ENCODE measurements at regions not wholly inside any gene's neighbourhood (a gene's known extent, or its start where the extent isn't known, plus 50 kb on each side); places are given as distances from the start of the nearest gene placed in this dataset.

- no peak for FAIRE-seq
- BruUV-seq (replicated peaks): no TSS peak
- DNase-seq (ENCODE audit: low read depth, low spot score): no peak
Observed at GRCh38 chr12:13570005-13570694, 373.6 kb downstream of the EMP1 start.

GRCh38 chr12:13566292-13566691 lies 369.8 kb downstream of the EMP1 start:
- Histone ChIP-seq H3K9ac (ENCODE audit: control insufficient read depth, insufficient read depth, low read length) (no peak overlapping the region), H3K36me3 (ENCODE audit: control insufficient read depth in 2 of 2, insufficient read depth in 2 of 2, low read length in 1 of 2) (no peaks in the 10 kb centered on the region), H3K4me2 (ENCODE audit: control insufficient read depth, insufficient read depth) (no peak overlapping the region), H3K27ac (ENCODE audit: control insufficient read depth, insufficient read depth) (no peak overlapping the region), H3K4me3 (no peak overlapping the region), H3K27me3 (replicated peaks in 1 of 2; ENCODE audit: control insufficient read depth in 2 of 2, insufficient read depth in 2 of 2, low read length in 1 of 2) (peaks cover 0 to 2% of the 10 kb centered on the region in 2 experiments; a peak in 2 of 4 replicates), H3K9me3 (replicated peaks; ENCODE audit: control insufficient read depth, insufficient read depth, low read length) (no peaks in the 10 kb centered on the region; the same call in 2 of the 3 replicates), H3K79me2 (ENCODE audit: control insufficient read depth, insufficient read depth, low read length) (no peaks in the 10 kb centered on the region), H3K4me1 (ENCODE audit: control insufficient read depth, insufficient read depth, low read length) (no peaks in the 10 kb centered on the region), H2AFZ (ENCODE audit: control insufficient read depth, low read depth, low read length) (no peak overlapping the region), H4K20me1 (ENCODE audit: control insufficient read depth, insufficient read depth) (no peaks in the 10 kb centered on the region)
- POLR2A ChIA-PET: interaction anchor here (0.6 kb wide), 1 partner anchor 77 kb away, joined by 5 read pairs; no protein-coding TSS in a partner anchor
- no peak for FAIRE-seq
- DNase-seq (ENCODE audit: low read depth, low spot score): no peak
- no TSS peak for BruUV-seq (replicated peaks)
- CTCF ChIA-PET: interaction anchor here (1.2 to 1.5 kb wide), 3 partner anchors 22 to 32 kb away, joined by 3 to 4 read pairs (median 4); no protein-coding TSS in a partner anchor
- in situ Hi-C loops (cut with MboI): no loop called here
- SMC1A ChIA-PET (ENCODE audit: uncharacterized antibody, unreplicated experiment): interaction anchor here (1.6 kb wide), 1 partner anchor 10 kb away, joined by 5 read pairs; no protein-coding TSS in a partner anchor
- intact Hi-C loops (cut with micrococcal nuclease; ENCODE audit: unreplicated experiment): no loop called here
- RAD21 ChIA-PET (ENCODE audit: unreplicated experiment): no interaction called here
- ATAC-seq: no peak
- TF ChIP-seq IRF4 (IDR thresholded peaks at IDR 0.05; ENCODE audit: low read depth, low read length) (no peak), ZNF207 (IDR thresholded peaks at IDR 0.05; ENCODE audit: borderline replicate concordance) (no peak), CBFB (IDR thresholded peaks at IDR 0.05; ENCODE audit: low read depth) (no peak), LARP7 (IDR thresholded peaks at IDR 0.05) (no peak), KDM1A (IDR thresholded peaks at IDR 0.05; ENCODE audit: borderline replicate concordance) (no peak)
- TF ChIP-seq, protein P1, sequence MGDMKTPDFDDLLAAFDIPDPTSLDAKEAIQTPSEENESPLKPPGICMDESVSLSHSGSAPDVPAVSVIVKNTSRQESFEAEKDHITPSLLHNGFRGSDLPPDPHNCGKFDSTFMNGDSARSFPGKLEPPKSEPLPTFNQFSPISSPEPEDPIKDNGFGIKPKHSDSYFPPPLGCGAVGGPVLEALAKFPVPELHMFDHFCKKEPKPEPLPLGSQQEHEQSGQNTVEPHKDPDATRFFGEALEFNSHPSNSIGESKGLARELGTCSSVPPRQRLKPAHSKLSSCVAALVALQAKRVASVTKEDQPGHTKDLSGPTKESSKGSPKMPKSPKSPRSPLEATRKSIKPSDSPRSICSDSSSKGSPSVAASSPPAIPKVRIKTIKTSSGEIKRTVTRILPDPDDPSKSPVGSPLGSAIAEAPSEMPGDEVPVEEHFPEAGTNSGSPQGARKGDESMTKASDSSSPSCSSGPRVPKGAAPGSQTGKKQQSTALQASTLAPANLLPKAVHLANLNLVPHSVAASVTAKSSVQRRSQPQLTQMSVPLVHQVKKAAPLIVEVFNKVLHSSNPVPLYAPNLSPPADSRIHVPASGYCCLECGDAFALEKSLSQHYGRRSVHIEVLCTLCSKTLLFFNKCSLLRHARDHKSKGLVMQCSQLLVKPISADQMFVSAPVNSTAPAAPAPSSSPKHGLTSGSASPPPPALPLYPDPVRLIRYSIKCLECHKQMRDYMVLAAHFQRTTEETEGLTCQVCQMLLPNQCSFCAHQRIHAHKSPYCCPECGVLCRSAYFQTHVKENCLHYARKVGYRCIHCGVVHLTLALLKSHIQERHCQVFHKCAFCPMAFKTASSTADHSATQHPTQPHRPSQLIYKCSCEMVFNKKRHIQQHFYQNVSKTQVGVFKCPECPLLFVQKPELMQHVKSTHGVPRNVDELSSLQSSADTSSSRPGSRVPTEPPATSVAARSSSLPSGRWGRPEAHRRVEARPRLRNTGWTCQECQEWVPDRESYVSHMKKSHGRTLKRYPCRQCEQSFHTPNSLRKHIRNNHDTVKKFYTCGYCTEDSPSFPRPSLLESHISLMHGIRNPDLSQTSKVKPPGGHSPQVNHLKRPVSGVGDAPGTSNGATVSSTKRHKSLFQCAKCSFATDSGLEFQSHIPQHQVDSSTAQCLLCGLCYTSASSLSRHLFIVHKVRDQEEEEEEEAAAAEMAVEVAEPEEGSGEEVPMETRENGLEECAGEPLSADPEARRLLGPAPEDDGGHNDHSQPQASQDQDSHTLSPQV (IDR thresholded peaks at IDR 0.05): no peak

More at GRCh38 chr12:13570005-13570694, 373.6 kb downstream of the EMP1 start:
- Histone ChIP-seq H3K9me3 (replicated peaks; ENCODE audit: control insufficient read depth, insufficient read depth, low read length) (no peaks in the 10 kb centered on the region), H2AFZ (ENCODE audit: control insufficient read depth, low read depth, low read length) (no peak overlapping the region), H3K4me2 (ENCODE audit: control insufficient read depth, insufficient read depth) (no peak overlapping the region), H3K9ac (ENCODE audit: control insufficient read depth, insufficient read depth, low read length) (no peak overlapping the region), H3K79me2 (ENCODE audit: control insufficient read depth, insufficient read depth, low read length) (no peaks in the 10 kb centered on the region), H3K4me1 (ENCODE audit: control insufficient read depth, insufficient read depth, low read length) (no peaks in the 10 kb centered on the region), H3K36me3 (ENCODE audit: control insufficient read depth in 2 of 2, insufficient read depth in 2 of 2, low read length in 1 of 2) (no peaks in the 10 kb centered on the region), H3K27ac (ENCODE audit: control insufficient read depth, insufficient read depth) (no peak overlapping the region), H4K20me1 (ENCODE audit: control insufficient read depth, insufficient read depth) (no peaks in the 10 kb centered on the region), H3K27me3 (replicated peaks in 1 of 2; ENCODE audit: control insufficient read depth in 2 of 2, insufficient read depth in 2 of 2, low read length in 1 of 2) (peaks cover 0 to 2% of the 10 kb centered on the region in 2 experiments; a peak in 1 of 4 replicates), H3K4me3 (no peak overlapping the region)
- ChIA-PET POLR2A (no interaction called here), CTCF (no interaction called here), SMC1A (ENCODE audit: uncharacterized antibody, unreplicated experiment) (no interaction called here), RAD21 (ENCODE audit: unreplicated experiment) (no interaction called here)
- in situ Hi-C loops (cut with MboI) (no loop called here), intact Hi-C loops (cut with micrococcal nuclease; ENCODE audit: unreplicated experiment) (no loop called here)
- no peak for ATAC-seq
- TF ChIP-seq TBL1XR1 (IDR thresholded peaks at IDR 0.05; ENCODE audit: low read depth, low read length) (no peak), GABPA (IDR thresholded peaks at IDR 0.05; ENCODE audit: low read depth) (no peak)
- TF ChIP-seq, protein P2, sequence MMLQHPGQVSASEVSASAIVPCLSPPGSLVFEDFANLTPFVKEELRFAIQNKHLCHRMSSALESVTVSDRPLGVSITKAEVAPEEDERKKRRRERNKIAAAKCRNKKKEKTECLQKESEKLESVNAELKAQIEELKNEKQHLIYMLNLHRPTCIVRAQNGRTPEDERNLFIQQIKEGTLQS (IDR thresholded peaks at IDR 0.05; ENCODE audit: borderline replicate concordance, extremely low read depth, low read depth, low read length): no peak
- whole genome bisulfite sequencing (ENCODE audit: insufficient coverage, insufficient replicate concordance, low lambda C conversion rate, missing lambda C conversion rate): 0% methylated on average over 1 of the region's 1 CpG

All from GM12878 (cell line).